Hypothalamus (tissue), 51 donors: ENCODE measurements at regions not wholly inside any gene's neighbourhood (a gene's known extent, or its start where the extent isn't known, plus 50 kb on each side); places are given as distances from the start of the nearest gene placed in this dataset.

Experiments used
- DNase-seq, 51 donors: peaks; one replicate each; lab custom pipeline; 2025; lab: John Stamatoyannopoulos, UW

GRCh38 chr2:64311948-64312621 lies 141.9 kb upstream of the LGALSL start:
- DNase-seq: peak in 47 of 51 donors; percentile 3 to 83 (median 61)

GRCh38 chr2:64312622-64313397 lies 141.2 kb upstream of the LGALSL start:
- DNase-seq: no peak

DNA sequence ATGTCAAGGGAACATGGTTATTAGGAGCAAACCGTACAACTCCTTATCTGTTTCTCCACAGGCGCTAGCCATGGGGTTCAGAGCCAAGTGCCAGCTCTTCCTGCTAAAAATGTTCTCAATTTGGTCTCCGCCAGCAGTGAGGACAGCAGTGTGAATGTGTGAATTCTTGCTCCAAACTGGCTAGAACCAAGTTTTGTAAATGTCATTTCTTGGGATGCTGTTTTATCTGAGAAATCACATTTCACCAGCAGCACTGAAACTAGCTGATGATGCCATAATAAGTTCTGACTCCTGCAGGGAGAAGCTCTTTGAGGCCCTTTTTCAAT lies 140.6 kb upstream of the LGALSL start:
- no peak for DNase-seq

DNA sequence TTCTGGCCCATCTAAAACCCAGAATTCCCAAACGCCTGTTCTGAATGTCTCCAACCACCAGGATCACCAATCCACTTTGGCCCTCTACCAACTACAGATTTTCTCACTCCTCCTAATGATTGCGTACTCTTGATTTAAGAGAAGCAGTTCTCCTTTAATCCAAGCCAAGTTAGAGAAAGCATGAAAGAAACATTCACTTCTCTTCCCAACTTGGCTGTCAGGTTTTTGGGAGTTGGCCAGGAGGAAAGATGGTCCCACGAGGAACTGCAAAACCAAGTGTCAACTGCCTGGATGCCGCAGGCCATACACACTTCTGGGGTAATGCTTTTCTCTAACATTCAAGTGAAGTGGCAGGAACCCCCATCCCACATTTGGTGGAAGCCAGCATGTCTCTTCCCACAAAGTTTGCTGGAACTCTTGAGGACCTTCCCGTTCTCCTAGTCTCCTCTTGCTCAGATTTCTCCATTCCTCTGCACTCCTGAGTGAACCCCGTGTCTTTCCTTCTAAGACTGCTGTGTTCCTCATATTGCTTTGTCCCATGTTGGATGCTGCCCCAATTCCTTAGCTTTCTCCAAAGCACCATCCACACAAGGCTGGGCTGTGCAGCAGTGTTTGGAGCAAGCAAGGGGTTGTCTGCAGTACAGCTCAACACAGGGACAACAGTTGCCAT lies 138.5 kb upstream of the LGALSL start:
- DNase-seq: no peak

GRCh38 chr2:64317707-64318475 lies 136.1 kb upstream of the LGALSL start:
- DNase-seq: no peak

DNA sequence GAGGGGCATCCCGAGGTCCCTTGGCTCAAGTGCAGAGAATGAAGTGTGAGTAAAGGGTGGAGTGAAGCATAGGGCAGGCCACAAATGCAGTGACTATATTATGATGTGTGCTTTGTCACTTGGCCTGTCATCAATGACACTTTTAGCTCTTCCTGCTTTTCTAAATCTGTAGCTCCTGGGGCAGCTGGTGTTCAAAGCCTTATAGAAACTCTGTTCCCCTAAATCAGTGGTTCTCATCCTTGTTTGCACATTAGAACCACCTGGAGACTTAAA lies 135.6 kb upstream of the LGALSL start:
- DNase-seq: no peak

DNA sequence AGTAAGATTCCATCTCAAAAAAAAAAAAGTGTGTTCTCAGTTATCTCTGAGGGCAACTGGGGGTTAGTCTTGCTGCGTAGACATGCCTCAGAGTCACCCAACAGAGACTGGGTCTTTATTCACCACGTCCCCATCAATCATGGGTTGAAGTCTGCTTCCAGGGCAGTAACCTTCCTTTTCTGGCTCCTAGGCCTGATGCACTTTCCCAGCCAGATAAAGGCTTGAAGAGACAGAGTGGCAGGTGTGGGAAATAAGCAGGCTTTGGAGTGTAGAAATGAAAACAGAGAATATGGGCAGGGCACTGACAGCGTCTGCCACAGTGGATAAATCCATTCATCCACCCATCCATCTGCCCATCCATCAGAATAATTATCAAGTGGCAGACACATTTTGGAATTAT lies 134.1 kb upstream of the LGALSL start:
- DNase-seq: no peak

DNA sequence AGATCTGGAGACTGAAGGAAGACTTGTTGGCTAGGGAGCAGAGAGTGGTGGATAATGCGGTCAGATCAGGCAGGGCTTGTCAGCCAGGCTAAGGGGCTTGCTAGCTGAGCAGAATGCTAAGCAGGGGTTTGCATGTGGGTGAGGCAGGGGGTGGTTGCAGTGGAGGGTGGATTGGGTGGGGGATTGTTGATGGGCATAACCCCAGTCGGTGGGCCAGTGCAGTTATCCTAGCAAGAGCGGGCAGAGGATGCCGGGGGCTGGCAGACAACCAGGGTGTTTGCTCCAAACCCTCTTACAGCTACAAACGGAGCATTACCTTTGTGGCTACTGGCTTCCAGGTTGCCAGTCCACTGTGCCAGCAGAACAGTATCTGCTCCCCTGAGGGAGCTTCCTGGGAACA lies 131.5 kb upstream of the LGALSL start:
- DNase-seq: no peak

DNA sequence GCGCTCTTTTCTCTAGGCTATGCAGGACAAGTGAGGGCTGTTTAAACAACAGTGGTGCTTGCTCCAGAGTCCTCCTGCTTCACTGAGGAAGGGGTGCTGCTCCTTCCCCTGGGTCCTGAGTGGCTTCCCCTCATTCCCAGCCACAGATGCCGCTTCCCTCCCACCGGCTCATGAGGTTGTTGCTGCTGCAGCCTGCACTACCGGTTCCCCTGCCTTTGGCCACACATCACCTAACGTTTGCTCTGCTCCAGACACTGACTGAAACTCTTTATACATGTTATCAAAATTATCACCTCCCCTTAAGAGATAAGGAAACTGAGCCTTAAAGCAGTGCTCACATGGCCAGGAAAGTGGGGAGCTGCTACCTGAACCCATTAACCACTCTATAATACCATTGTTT lies 130.8 kb upstream of the LGALSL start:
- DNase-seq: no peak

- DNase-seq: no peak
Observed at GRCh38 chr2:64324746-64325410, 129.1 kb upstream of the LGALSL start.

GRCh38 chr2:64325477-64325851 lies 128.5 kb upstream of the LGALSL start:
- DNase-seq: no peak

GRCh38 chr2:64325852-64326577 lies 127.9 kb upstream of the LGALSL start:
- no peak for DNase-seq

DNA sequence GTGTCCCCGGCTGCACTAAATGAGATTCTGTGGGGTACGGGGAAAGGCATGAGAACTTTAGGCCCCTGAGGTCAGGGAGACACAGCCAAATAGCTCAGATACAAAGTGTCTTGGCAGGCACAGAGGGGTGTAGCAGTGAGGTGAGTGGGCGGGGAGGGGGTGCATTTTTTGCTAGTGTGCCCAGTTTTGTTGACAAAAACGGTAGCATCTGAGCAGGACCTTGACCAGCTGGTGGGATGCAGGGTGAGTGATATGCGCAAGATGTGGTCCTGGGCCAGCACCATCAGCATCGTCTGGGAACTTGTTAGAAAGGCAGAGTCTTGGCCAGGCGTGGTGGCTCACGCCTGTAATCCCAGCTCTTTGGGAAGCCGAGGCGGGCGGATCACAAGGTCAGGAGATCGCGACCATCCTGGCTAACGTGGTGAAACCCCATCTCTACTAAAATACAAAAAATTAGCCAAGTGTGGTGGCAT lies 127.3 kb upstream of the LGALSL start:
- DNase-seq: no peak

GRCh38 chr2:64327129-64327509 lies 126.8 kb upstream of the LGALSL start:
- no peak for DNase-seq

DNA sequence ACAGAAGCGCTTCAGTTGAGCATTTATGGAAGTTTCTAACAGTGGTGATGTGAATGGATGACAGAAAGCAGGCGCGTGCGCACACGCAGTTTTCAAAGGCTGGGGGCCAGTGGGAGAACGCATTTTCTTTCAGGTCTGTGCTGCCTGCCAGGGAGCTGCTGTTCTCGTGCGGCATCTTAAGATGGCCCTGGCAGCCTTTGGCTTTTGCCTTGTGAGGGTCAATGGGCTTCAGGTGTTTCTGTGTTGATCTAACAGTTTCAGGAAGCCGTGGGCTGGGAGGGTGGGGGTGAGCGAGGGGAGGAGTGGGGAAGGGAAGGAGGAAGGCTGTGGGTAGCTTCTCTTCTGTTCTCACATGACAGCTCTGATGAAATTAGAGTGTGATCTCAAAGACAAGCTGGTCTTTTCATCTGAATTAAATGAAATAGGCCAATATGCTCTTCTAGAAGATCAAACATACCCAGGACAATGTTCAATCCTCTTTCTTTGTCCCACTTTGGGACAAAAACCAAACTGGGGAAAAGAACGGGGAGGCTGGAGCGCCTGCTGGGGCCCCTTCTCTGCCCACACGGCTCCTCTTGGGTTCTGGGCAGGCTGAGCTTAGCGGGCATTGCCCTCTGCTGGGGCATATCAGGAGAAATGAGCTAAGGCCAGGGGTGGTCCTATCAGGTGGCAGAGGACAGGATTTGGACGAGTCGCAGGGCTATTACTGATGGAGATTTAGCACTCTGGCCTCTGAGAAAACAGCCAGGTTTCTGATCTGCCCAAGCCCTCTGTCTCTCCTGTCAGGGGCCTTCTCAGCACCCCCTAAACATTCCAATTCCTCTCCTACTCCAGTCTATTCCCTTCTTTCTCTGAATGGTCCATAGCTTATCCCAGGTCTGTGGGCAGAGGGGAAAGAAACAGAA lies 126.2 kb upstream of the LGALSL start:
- DNase-seq: peak in 50 of 51 donors; percentile 8 to 92 (median 45)

- DNase-seq: peak in 2 of 51 donors; percentile 4 to 50
Observed at GRCh38 chr2:64328415-64328722, 125.6 kb upstream of the LGALSL start.

- DNase-seq: no peak
Observed at GRCh38 chr2:64328756-64329155, 125.2 kb upstream of the LGALSL start.

GRCh38 chr2:64329848-64330247 lies 124.1 kb upstream of the LGALSL start:
- no peak for DNase-seq
